ENCODE measurements at regions not wholly inside any gene's neighbourhood (a gene's known extent, or its start where the extent isn't known, plus 50 kb on each side); places are given as distances from the start of the nearest gene placed in this dataset.

DNA sequence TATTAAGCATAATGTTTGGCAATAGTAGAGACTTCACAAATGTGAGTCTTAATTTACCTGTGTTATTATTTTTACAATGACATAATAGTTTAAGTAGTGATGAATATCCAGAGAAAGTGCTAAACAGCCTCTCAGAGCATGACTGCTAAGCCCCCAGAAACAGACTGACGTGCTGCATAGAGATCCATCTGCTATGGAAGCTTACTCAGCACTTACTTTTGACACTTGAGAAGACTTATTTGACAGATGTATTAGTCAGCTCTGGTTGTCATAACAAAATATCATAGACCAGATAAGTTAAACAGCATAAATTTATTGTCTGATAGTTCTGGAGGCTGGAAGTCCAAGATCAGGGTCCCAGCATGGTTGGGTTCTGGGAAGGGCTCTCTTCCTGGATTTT, 334.9 kb upstream of the MON1B start:
- no peak for TF ChIP-seq POLR2AphosphoS5 (IDR thresholded peaks at IDR 0.05; ENCODE audit: low read depth, low read length)
- TF ChIP-seq SIN3A (IDR thresholded peaks at IDR 0.05; ENCODE audit: borderline replicate concordance, insufficient read depth, low read length) = no peak
- no peak for TF ChIP-seq FOXP2 (optimal IDR thresholded peaks at IDR 0.05; ENCODE audit: borderline replicate concordance, extremely low read depth, extremely low read length, insufficient read depth)
- TF ChIP-seq, protein P1, sequence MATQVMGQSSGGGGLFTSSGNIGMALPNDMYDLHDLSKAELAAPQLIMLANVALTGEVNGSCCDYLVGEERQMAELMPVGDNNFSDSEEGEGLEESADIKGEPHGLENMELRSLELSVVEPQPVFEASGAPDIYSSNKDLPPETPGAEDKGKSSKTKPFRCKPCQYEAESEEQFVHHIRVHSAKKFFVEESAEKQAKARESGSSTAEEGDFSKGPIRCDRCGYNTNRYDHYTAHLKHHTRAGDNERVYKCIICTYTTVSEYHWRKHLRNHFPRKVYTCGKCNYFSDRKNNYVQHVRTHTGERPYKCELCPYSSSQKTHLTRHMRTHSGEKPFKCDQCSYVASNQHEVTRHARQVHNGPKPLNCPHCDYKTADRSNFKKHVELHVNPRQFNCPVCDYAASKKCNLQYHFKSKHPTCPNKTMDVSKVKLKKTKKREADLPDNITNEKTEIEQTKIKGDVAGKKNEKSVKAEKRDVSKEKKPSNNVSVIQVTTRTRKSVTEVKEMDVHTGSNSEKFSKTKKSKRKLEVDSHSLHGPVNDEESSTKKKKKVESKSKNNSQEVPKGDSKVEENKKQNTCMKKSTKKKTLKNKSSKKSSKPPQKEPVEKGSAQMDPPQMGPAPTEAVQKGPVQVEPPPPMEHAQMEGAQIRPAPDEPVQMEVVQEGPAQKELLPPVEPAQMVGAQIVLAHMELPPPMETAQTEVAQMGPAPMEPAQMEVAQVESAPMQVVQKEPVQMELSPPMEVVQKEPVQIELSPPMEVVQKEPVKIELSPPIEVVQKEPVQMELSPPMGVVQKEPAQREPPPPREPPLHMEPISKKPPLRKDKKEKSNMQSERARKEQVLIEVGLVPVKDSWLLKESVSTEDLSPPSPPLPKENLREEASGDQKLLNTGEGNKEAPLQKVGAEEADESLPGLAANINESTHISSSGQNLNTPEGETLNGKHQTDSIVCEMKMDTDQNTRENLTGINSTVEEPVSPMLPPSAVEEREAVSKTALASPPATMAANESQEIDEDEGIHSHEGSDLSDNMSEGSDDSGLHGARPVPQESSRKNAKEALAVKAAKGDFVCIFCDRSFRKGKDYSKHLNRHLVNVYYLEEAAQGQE (IDR thresholded peaks at IDR 0.05; ENCODE audit: insufficient read depth in 1 of 2, low read depth in 2 of 2, low read length in 2 of 2) = no peak
- no peak for TF ChIP-seq TAF1 (IDR thresholded peaks at IDR 0.05; ENCODE audit: borderline replicate concordance, insufficient read depth, low read length)
